Naive thymus-derived CD4-positive, alpha-beta T cell (primary cell): ENCODE measurements at regions not wholly inside any gene's neighbourhood (a gene's known extent, or its start where the extent isn't known, plus 50 kb on each side); places are given as distances from the start of the nearest gene placed in this dataset.
A peak's percentile ranks its signal among the peaks of the same experiment; 100 is the strongest.

ENCODE experiments used
- ATAC-seq: fragments of 150-1000 bp; cut with Tn5 transposase; 2 replicates; pipeline ENCODE4 v1.10.0; 2021; ENCODE audit warnings: mild to moderate bottlenecking, moderate library complexity
- CTCF ChIA-PET: fragments of 350-600 bp; sonication (Branson Sonifier 250); formaldehyde crosslinking; loops from one replicate; lab custom pipeline; 2021; ENCODE audit warnings: antibody characterized with exemption; lab: Charles Lee
- POLR2A ChIA-PET: fragments of 350-600 bp; sonication (Branson Sonifier 250); formaldehyde crosslinking; loops from one replicate; lab custom pipeline; 2021; ENCODE audit warnings: antibody characterized with exemption, inconsistent platforms; lab: Charles Lee
- DNase-seq, 9 donors: peaks; one replicate each; pipeline versions ENCODE4 v3.0.0 to v3.0.0-alpha.2; 2020 to 2022; ENCODE audit warnings: mixed read lengths in 1 of 9
- H3K27ac ChIP-seq: one replicate; pipeline ENCODE4 v1.7.0; 2013; ENCODE audit warnings: mild to moderate bottlenecking, low read depth, low read length, moderate library complexity
- H3K27me3 ChIP-seq, 2 donors: one replicate each; pipeline ENCODE4 v1.7.0; 2013; ENCODE audit warnings: low read length in 2 of 2, mild to moderate bottlenecking in 2 of 2, moderate library complexity in 2 of 2; ENCODE audit not compliant: control insufficient read depth in 2 of 2, insufficient read depth in 2 of 2
- H3K36me3 ChIP-seq, 3 experiments: 1 replicate in 2 of 3; 2 replicates in 1 of 3; pipeline ENCODE4 v1.7.0; 2013; ENCODE audit warnings: low read length in 3 of 3, mild to moderate bottlenecking in 3 of 3, moderate library complexity in 1 of 3; ENCODE audit not compliant: insufficient read depth in 3 of 3, control insufficient read depth in 2 of 3
- H3K4me1 ChIP-seq, 2 donors: one replicate each; pipeline ENCODE4 v1.7.0; 2013; ENCODE audit warnings: low read length in 2 of 2, mild to moderate bottlenecking in 2 of 2, moderate library complexity in 1 of 2; ENCODE audit not compliant: control insufficient read depth in 2 of 2, insufficient read depth in 2 of 2
- H3K4me3 ChIP-seq: 2 replicates; pipeline ENCODE4 v1.7.0; 2013; ENCODE audit warnings: mild to moderate bottlenecking, low read length
- H3K9me3 ChIP-seq, 3 experiments: 1 replicate in 2 of 3; 2 replicates in 1 of 3; pipeline ENCODE4 v1.7.0; 2013; ENCODE audit warnings: low read length in 3 of 3; ENCODE audit not compliant: control insufficient read depth in 2 of 3
- H3K27ac Mint-ChIP-seq, 9 donors: one replicate each; pipeline ENCODE4 v1.8.0; 2020 to 2022; ENCODE audit warnings: mixed read lengths in 9 of 9, mild to moderate bottlenecking in 8 of 9, moderate library complexity in 5 of 9, inconsistent platforms in 2 of 9
- H3K27me3 Mint-ChIP-seq, 5 donors: one replicate each; pipeline ENCODE4 v1.8.0; 2021 to 2022; ENCODE audit warnings: mixed read lengths in 5 of 5, mild to moderate bottlenecking in 1 of 5
- H3K36me3 Mint-ChIP-seq, 5 donors: one replicate each; pipeline ENCODE4 v1.8.0; 2020 to 2022; ENCODE audit warnings: mixed read lengths in 5 of 5, mild to moderate bottlenecking in 3 of 5, inconsistent platforms in 1 of 5
- H3K4me1 Mint-ChIP-seq, 7 donors: one replicate each; pipeline ENCODE4 v1.8.0; 2020 to 2022; ENCODE audit warnings: mixed read lengths in 7 of 7, mild to moderate bottlenecking in 3 of 7, inconsistent platforms in 1 of 7
- H3K4me3 Mint-ChIP-seq, 10 donors: one replicate each; pipeline ENCODE4 v1.8.0; 2020 to 2022; ENCODE audit warnings: mild to moderate bottlenecking in 10 of 10, mixed read lengths in 10 of 10, moderate library complexity in 6 of 10, inconsistent platforms in 2 of 10
- H3K9me3 Mint-ChIP-seq, 11 donors: one replicate each; pipeline ENCODE4 v1.8.0; 2020 to 2022; ENCODE audit warnings: mixed read lengths in 11 of 11, mild to moderate bottlenecking in 4 of 11, inconsistent platforms in 1 of 11, moderate library complexity in 1 of 11
- intact Hi-C, 2 donors: fragments of 100-400 bp; cut with micrococcal nuclease; formaldehyde crosslinking; loops; one replicate each; pipeline ENCODE4 v1.15.1; 2023

GRCh38 chr5:176744584-176744965, 65.8 kb upstream of the UNC5A start:
- CTCF ChIA-PET: interaction anchor here (0.9 kb wide), 1 partner anchor 84 kb away, joined by 4 read pairs; no protein-coding TSS in a partner anchor
- no peak for ATAC-seq
- POLR2A ChIA-PET: no interaction called here
- Mint-ChIP-seq H3K36me3 (peaks cover 0 to 3% (median 0%) of the 10 kb centered on the region in 5 donors), H3K4me3 (peak overlapping the region in 5 of 10 donors; percentile 36 to 60 (median 40)), H3K27me3 (peaks cover 48 to 73% (median 63%) of the 10 kb centered on the region in 5 donors), H3K9me3 (peaks cover 0 to 2% (median 0%) of the 10 kb centered on the region in 11 donors), H3K4me1 (peaks cover 14 to 43% (median 32%) of the 10 kb centered on the region in 7 donors), H3K27ac (no peak overlapping the region)
- Histone ChIP-seq H3K4me1 (peaks cover 7 to 19% of the 10 kb centered on the region in 2 donors), H3K27me3 (peaks cover 2 to 15% of the 10 kb centered on the region in 2 donors), H3K36me3 (no peaks in the 10 kb centered on the region), H3K27ac (no peak overlapping the region), H3K9me3 (no peaks in the 10 kb centered on the region), H3K4me3 (no peak overlapping the region)
- DNase-seq: no peak
- intact Hi-C loops: loop anchor here in 1 of 2 donors (10.0 kb wide), 1 partner anchor 80 kb away; no protein-coding TSS in a partner anchor

- intact Hi-C loops: loop anchor here in 1 of 2 donors (10.0 kb wide), 1 partner anchor 83 kb away; no protein-coding TSS in a partner anchor
- Histone ChIP-seq H3K36me3 (no peaks in the 10 kb centered on the region), H3K4me3 (no peak overlapping the region), H3K4me1 (peaks cover 7 to 19% of the 10 kb centered on the region in 2 donors), H3K27ac (no peak overlapping the region), H3K9me3 (no peaks in the 10 kb centered on the region), H3K27me3 (peaks cover 2 to 15% of the 10 kb centered on the region in 2 donors)
- Mint-ChIP-seq H3K36me3 (peaks cover 0 to 5% (median 0%) of the 10 kb centered on the region in 5 donors), H3K27me3 (peaks cover 57 to 78% (median 69%) of the 10 kb centered on the region in 5 donors), H3K4me3 (no peak overlapping the region), H3K4me1 (peaks cover 11 to 37% (median 28%) of the 10 kb centered on the region in 7 donors), H3K9me3 (peaks cover 0 to 2% (median 0%) of the 10 kb centered on the region in 11 donors), H3K27ac (no peak overlapping the region)
- CTCF ChIA-PET: no interaction called here
- no peak for ATAC-seq
- no peak for DNase-seq
- POLR2A ChIA-PET: no interaction called here
These were observed 62.7 kb upstream of the UNC5A start for GRCh38 chr5:176747670-176748072.

- intact Hi-C loops: loop anchor here in 1 of 2 donors (10.0 kb wide), 1 partner anchor 84 kb away; no protein-coding TSS in a partner anchor
- Histone ChIP-seq H3K27ac (no peak overlapping the region), H3K36me3 (no peaks in the 10 kb centered on the region), H3K4me3 (no peak overlapping the region), H3K4me1 (peaks cover 7 to 19% of the 10 kb centered on the region in 2 donors), H3K9me3 (no peaks in the 10 kb centered on the region), H3K27me3 (peaks cover 2 to 13% of the 10 kb centered on the region in 2 donors)
- Mint-ChIP-seq H3K36me3 (peaks cover 0 to 5% (median 0%) of the 10 kb centered on the region in 5 donors), H3K27ac (no peak overlapping the region), H3K9me3 (peaks cover 0 to 2% (median 0%) of the 10 kb centered on the region in 11 donors), H3K27me3 (peaks cover 57 to 77% (median 70%) of the 10 kb centered on the region in 5 donors), H3K4me3 (no peak overlapping the region), H3K4me1 (peaks cover 11 to 34% (median 28%) of the 10 kb centered on the region in 7 donors)
- ATAC-seq (no peak), DNase-seq (no peak)
- CTCF ChIA-PET: no interaction called here
- POLR2A ChIA-PET: no interaction called here
These were observed 62.0 kb upstream of the UNC5A start for GRCh38 chr5:176748073-176748966.

- H3K27ac Mint-ChIP-seq: no peak overlapping the region
- peaks cover 0 to 5% (median 0%) of the 10 kb centered on the region in 5 donors for H3K36me3 Mint-ChIP-seq
- ChIA-PET POLR2A (no interaction called here), CTCF (no interaction called here)
- Histone ChIP-seq H3K9me3 (no peaks in the 10 kb centered on the region), H3K27me3 (peaks cover 2 to 6% of the 10 kb centered on the region in 2 donors), H3K36me3 (no peaks in the 10 kb centered on the region), H3K27ac (no peak overlapping the region), H3K4me3 (no peak overlapping the region), H3K4me1 (peaks cover 7 to 10% of the 10 kb centered on the region in 2 donors)
- intact Hi-C loops: loop anchor here in 1 of 2 donors (10.0 kb wide), 1 partner anchor 84 kb away; no protein-coding TSS in a partner anchor
- peaks cover 11 to 26% (median 21%) of the 10 kb centered on the region in 7 donors for H3K4me1 Mint-ChIP-seq
- DNase-seq (no peak), ATAC-seq (no peak)
- H3K9me3 Mint-ChIP-seq: peaks cover 0 to 5% (median 2%) of the 10 kb centered on the region in 11 donors
- peaks cover 55 to 74% (median 69%) of the 10 kb centered on the region in 5 donors for H3K27me3 Mint-ChIP-seq
- no peak overlapping the region for H3K4me3 Mint-ChIP-seq
These were observed 61.1 kb upstream of the UNC5A start for GRCh38 chr5:176748967-176749935.

GRCh38 chr5:176750144-176750543, 60.2 kb upstream of the UNC5A start:
- Histone ChIP-seq H3K4me1 (peaks cover 7 to 8% of the 10 kb centered on the region in 2 donors), H3K27me3 (peaks cover 2 to 6% of the 10 kb centered on the region in 2 donors), H3K36me3 (no peaks in the 10 kb centered on the region), H3K4me3 (no peak overlapping the region), H3K9me3 (no peaks in the 10 kb centered on the region), H3K27ac (no peak overlapping the region)
- Mint-ChIP-seq H3K4me1 (peaks cover 10 to 17% (median 12%) of the 10 kb centered on the region in 7 donors), H3K9me3 (peaks cover 0 to 11% (median 2%) of the 10 kb centered on the region in 11 donors), H3K27ac (no peak overlapping the region), H3K27me3 (peaks cover 49 to 74% (median 65%) of the 10 kb centered on the region in 5 donors), H3K4me3 (no peak overlapping the region), H3K36me3 (peaks cover 0 to 7% (median 5%) of the 10 kb centered on the region in 5 donors)
- POLR2A ChIA-PET: no interaction called here
- intact Hi-C loops: no loop called here
- no peak for ATAC-seq
- no peak for DNase-seq
- CTCF ChIA-PET: no interaction called here

- Mint-ChIP-seq H3K9me3 (peaks cover 0 to 11% (median 4%) of the 10 kb centered on the region in 11 donors), H3K27me3 (peaks cover 47 to 80% (median 52%) of the 10 kb centered on the region in 5 donors), H3K36me3 (peaks cover 0 to 7% (median 5%) of the 10 kb centered on the region in 5 donors), H3K27ac (no peak overlapping the region), H3K4me1 (no peaks in the 10 kb centered on the region), H3K4me3 (no peak overlapping the region)
- Histone ChIP-seq H3K4me1 (no peaks in the 10 kb centered on the region), H3K4me3 (no peak overlapping the region), H3K27me3 (no peaks in the 10 kb centered on the region), H3K9me3 (no peaks in the 10 kb centered on the region), H3K27ac (no peak overlapping the region), H3K36me3 (no peaks in the 10 kb centered on the region)
- DNase-seq (no peak), ATAC-seq (no peak)
- intact Hi-C loops: no loop called here
- ChIA-PET CTCF (no interaction called here), POLR2A (no interaction called here)
These were observed 55.9 kb upstream of the UNC5A start for GRCh38 chr5:176754376-176754973.
